ENCODE measurements at regions not wholly inside any gene's neighbourhood (a gene's known extent, or its start where the extent isn't known, plus 50 kb on each side); places are given as distances from the start of the nearest gene placed in this dataset.

GRCh38 chr22:48431536-48432315, 1395.9 kb downstream of the BRD1 start:
- Histone ChIP-seq H2AFZ (ENCODE audit: low read length) (no peak overlapping the region), H2AK5ac (ENCODE audit: low read depth, low read length) (peak overlapping the region; percentile 80), H3K27ac (replicated peaks; ENCODE audit: low read length) (no peak overlapping the region), H4K91ac (ENCODE audit: low read depth, low read length, poor library complexity) (no peak overlapping the region), H3K36me3 (replicated peaks in 1 of 2; ENCODE audit: control insufficient read depth in 2 of 2, insufficient read depth in 2 of 2, low read length in 2 of 2) (no peaks in the 10 kb centered on the region), H3K4ac (ENCODE audit: low read length) (no peak overlapping the region), H2BK120ac (ENCODE audit: low read depth, low read length) (no peak overlapping the region), H3K4me3 (ENCODE audit: low read length in 2 of 2) (no peak overlapping the region), H2BK5ac (ENCODE audit: low read length) (no peak overlapping the region), H3K9ac (ENCODE audit: low read depth, low read length, poor library complexity) (no peak overlapping the region), H3K14ac (ENCODE audit: low read length) (no peak overlapping the region), H3K23ac (ENCODE audit: low read depth, low read length, poor library complexity) (no peak overlapping the region), H2BK15ac (ENCODE audit: low read length) (peak overlapping the region; percentile 76), H3K9me3 (replicated peaks in 1 of 2; ENCODE audit: control insufficient read depth in 2 of 2, insufficient read depth in 1 of 2, low read depth in 1 of 2, low read length in 2 of 2) (peaks cover 0 to 2% of the 10 kb centered on the region in 2 donors), H2BK12ac (ENCODE audit: low read length) (no peak overlapping the region), H3K79me1 (ENCODE audit: low read depth, low read length) (no peaks in the 10 kb centered on the region), H3K27me3 (ENCODE audit: control insufficient read depth in 3 of 3, insufficient read depth in 3 of 3, low read depth in 1 of 3, low read length in 3 of 3) (peaks cover 0 to 16% (median 0%) of the 10 kb centered on the region in 3 experiments), H4K8ac (ENCODE audit: low read depth, low read length) (no peak overlapping the region), H3K18ac (ENCODE audit: low read length) (peak overlapping the region; percentile 60), H3K4me1 (ENCODE audit: control insufficient read depth in 2 of 2, insufficient read depth in 1 of 2, low read depth in 1 of 2, low read length in 2 of 2) (peaks cover 0 to 11% of the 10 kb centered on the region in 2 donors), H3K4me2 (ENCODE audit: insufficient read depth, low read length, poor library complexity, severe bottlenecking) (no peak overlapping the region)
- WGBS, 2 donors (ENCODE audit: extremely low coverage in 2 of 2, insufficient read length in 2 of 2, insufficient replicate concordance in 1 of 2): no CpG with 5 or more reads among the region's 20 CpGs
- DNase-seq (ENCODE audit: low spot score): no peak

- H2BK12ac ChIP-seq (ENCODE audit: low read length): no peak overlapping the region
- no peak overlapping the region for H3K4me2 ChIP-seq (ENCODE audit: insufficient read depth, low read length, poor library complexity, severe bottlenecking)
- H2AK5ac ChIP-seq (ENCODE audit: low read depth, low read length): no peak overlapping the region
- DNase-seq (ENCODE audit: low spot score): no peak
- no peak overlapping the region for H3K23ac ChIP-seq (ENCODE audit: low read depth, low read length, poor library complexity)
- no peak overlapping the region for H2BK15ac ChIP-seq (ENCODE audit: low read length)
- H3K18ac ChIP-seq (ENCODE audit: low read length): no peak overlapping the region
- peaks cover 0 to 14% (median 0%) of the 10 kb centered on the region in 3 experiments for H3K27me3 ChIP-seq (ENCODE audit: control insufficient read depth in 3 of 3, insufficient read depth in 3 of 3, low read depth in 1 of 3, low read length in 3 of 3)
- H3K4ac ChIP-seq (ENCODE audit: low read length): no peak overlapping the region
- no peak overlapping the region for H3K27ac ChIP-seq (replicated peaks; ENCODE audit: low read length)
- H3K9ac ChIP-seq (ENCODE audit: low read depth, low read length, poor library complexity): no peak overlapping the region
- H3K4me3 ChIP-seq (ENCODE audit: low read length in 2 of 2): no peak overlapping the region
- no peak overlapping the region for H4K91ac ChIP-seq (ENCODE audit: low read depth, low read length, poor library complexity)
- peaks cover 0 to 13% of the 10 kb centered on the region in 2 donors for H3K4me1 ChIP-seq (ENCODE audit: control insufficient read depth in 2 of 2, insufficient read depth in 1 of 2, low read depth in 1 of 2, low read length in 2 of 2)
- no peaks in the 10 kb centered on the region for H3K79me1 ChIP-seq (ENCODE audit: low read depth, low read length)
- no peak overlapping the region for H2AFZ ChIP-seq (ENCODE audit: low read length)
- H2BK5ac ChIP-seq (ENCODE audit: low read length): no peak overlapping the region
- H3K9me3 ChIP-seq (replicated peaks in 1 of 2; ENCODE audit: control insufficient read depth in 2 of 2, insufficient read depth in 1 of 2, low read depth in 1 of 2, low read length in 2 of 2): no peaks in the 10 kb centered on the region
- no peak overlapping the region for H4K8ac ChIP-seq (ENCODE audit: low read depth, low read length)
- WGBS, 2 donors (ENCODE audit: extremely low coverage in 2 of 2, insufficient read length in 2 of 2, insufficient replicate concordance in 1 of 2): no CpG with 5 or more reads among the region's 10 CpGs
- no peak overlapping the region for H2BK120ac ChIP-seq (ENCODE audit: low read depth, low read length)
- no peak overlapping the region for H3K14ac ChIP-seq (ENCODE audit: low read length)
- no peaks in the 10 kb centered on the region for H3K36me3 ChIP-seq (replicated peaks in 1 of 2; ENCODE audit: control insufficient read depth in 2 of 2, insufficient read depth in 2 of 2, low read length in 2 of 2)
Measured at GRCh38 chr22:48431014-48431413, 1396.7 kb downstream of the BRD1 start.

DNA sequence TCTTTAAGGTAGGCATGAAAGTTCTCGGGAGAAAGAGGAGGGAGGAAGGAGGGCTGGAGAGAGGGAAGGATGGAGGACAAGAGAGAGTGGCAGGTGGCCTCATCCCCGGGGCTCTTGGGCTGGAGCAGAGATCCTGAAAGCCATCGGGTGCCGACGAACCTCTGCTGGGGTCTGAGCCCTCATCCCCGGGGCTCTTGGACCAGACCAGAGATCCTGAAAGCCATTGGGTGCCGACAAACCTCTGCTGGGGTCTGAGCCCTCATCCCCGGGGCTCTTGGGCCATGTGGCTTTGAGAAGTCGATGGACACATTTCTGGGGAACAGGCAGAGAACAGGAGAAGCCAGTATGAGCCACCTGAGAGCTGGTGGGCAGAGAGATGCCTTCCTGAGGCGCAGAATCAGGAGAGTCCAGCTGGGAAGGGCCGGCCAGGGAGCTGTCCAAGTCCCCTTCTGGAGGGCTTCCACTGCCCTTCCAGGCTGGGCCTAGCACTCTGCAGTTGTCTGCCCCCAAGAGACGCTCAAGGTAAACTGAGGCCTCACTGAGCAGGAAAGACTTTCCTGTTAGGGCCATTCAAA, 1398.1 kb downstream of the BRD1 start:
- H4K91ac ChIP-seq (ENCODE audit: low read depth, low read length, poor library complexity): no peak overlapping the region

GRCh38 chr22:48428631-48429371, 1398.9 kb downstream of the BRD1 start:
- H3K9me3 ChIP-seq (replicated peaks in 1 of 2; ENCODE audit: control insufficient read depth in 2 of 2, insufficient read depth in 1 of 2, low read depth in 1 of 2, low read length in 2 of 2): no peaks in the 10 kb centered on the region
- no peak overlapping the region for H2BK12ac ChIP-seq (ENCODE audit: low read length)
- H2AK5ac ChIP-seq (ENCODE audit: low read depth, low read length): no peak overlapping the region
- DNase-seq (ENCODE audit: low spot score): no peak
- H2AFZ ChIP-seq (ENCODE audit: low read length): no peak overlapping the region
- no peak overlapping the region for H2BK5ac ChIP-seq (ENCODE audit: low read length)
- no peak overlapping the region for H4K8ac ChIP-seq (ENCODE audit: low read depth, low read length)
- no peaks in the 10 kb centered on the region for H3K36me3 ChIP-seq (replicated peaks in 1 of 2; ENCODE audit: control insufficient read depth in 2 of 2, insufficient read depth in 2 of 2, low read length in 2 of 2)
- peaks cover 0 to 14% (median 0%) of the 10 kb centered on the region in 3 experiments for H3K27me3 ChIP-seq (ENCODE audit: control insufficient read depth in 3 of 3, insufficient read depth in 3 of 3, low read depth in 1 of 3, low read length in 3 of 3)
- no peak overlapping the region for H2BK120ac ChIP-seq (ENCODE audit: low read depth, low read length)
- H3K14ac ChIP-seq (ENCODE audit: low read length): no peak overlapping the region
- H3K4me1 ChIP-seq (ENCODE audit: control insufficient read depth in 2 of 2, insufficient read depth in 1 of 2, low read depth in 1 of 2, low read length in 2 of 2): peaks cover 0 to 13% of the 10 kb centered on the region in 2 donors
- no peak overlapping the region for H4K91ac ChIP-seq (ENCODE audit: low read depth, low read length, poor library complexity)
- no peak overlapping the region for H3K23ac ChIP-seq (ENCODE audit: low read depth, low read length, poor library complexity)
- no peak overlapping the region for H2BK15ac ChIP-seq (ENCODE audit: low read length)
- WGBS, 2 donors (ENCODE audit: extremely low coverage in 2 of 2, insufficient read length in 2 of 2, insufficient replicate concordance in 1 of 2): no CpG with 5 or more reads among the region's 18 CpGs
- no peaks in the 10 kb centered on the region for H3K79me1 ChIP-seq (ENCODE audit: low read depth, low read length)
- no peak overlapping the region for H3K4me2 ChIP-seq (ENCODE audit: insufficient read depth, low read length, poor library complexity, severe bottlenecking)
- no peak overlapping the region for H3K27ac ChIP-seq (replicated peaks; ENCODE audit: low read length)
- no peak overlapping the region for H3K18ac ChIP-seq (ENCODE audit: low read length)
- H3K4me3 ChIP-seq (ENCODE audit: low read length in 2 of 2): no peak overlapping the region
- no peak overlapping the region for H3K9ac ChIP-seq (ENCODE audit: low read depth, low read length, poor library complexity)
- no peak overlapping the region for H3K4ac ChIP-seq (ENCODE audit: low read length)

More for the DNA sequence above, 1398.1 kb downstream of the BRD1 start:
- no peaks in the 10 kb centered on the region for H3K36me3 ChIP-seq (replicated peaks in 1 of 2; ENCODE audit: control insufficient read depth in 2 of 2, insufficient read depth in 2 of 2, low read length in 2 of 2)
- no peaks in the 10 kb centered on the region for H3K9me3 ChIP-seq (replicated peaks in 1 of 2; ENCODE audit: control insufficient read depth in 2 of 2, insufficient read depth in 1 of 2, low read depth in 1 of 2, low read length in 2 of 2)
- H3K4me2 ChIP-seq (ENCODE audit: insufficient read depth, low read length, poor library complexity, severe bottlenecking): no peak overlapping the region
- no peak overlapping the region for H3K14ac ChIP-seq (ENCODE audit: low read length)
- no peak overlapping the region for H3K4ac ChIP-seq (ENCODE audit: low read length)
- H3K23ac ChIP-seq (ENCODE audit: low read depth, low read length, poor library complexity): no peak overlapping the region
- no peak overlapping the region for H2AFZ ChIP-seq (ENCODE audit: low read length)
- no peak overlapping the region for H3K9ac ChIP-seq (ENCODE audit: low read depth, low read length, poor library complexity)
- H4K8ac ChIP-seq (ENCODE audit: low read depth, low read length): no peak overlapping the region
- H2BK12ac ChIP-seq (ENCODE audit: low read length): no peak overlapping the region
- H3K18ac ChIP-seq (ENCODE audit: low read length): no peak overlapping the region
- H2BK15ac ChIP-seq (ENCODE audit: low read length): no peak overlapping the region
- H3K79me1 ChIP-seq (ENCODE audit: low read depth, low read length): no peaks in the 10 kb centered on the region
- no CpG with 5 or more reads among the region's 12 CpGs for WGBS, 2 donors (ENCODE audit: extremely low coverage in 2 of 2, insufficient read length in 2 of 2, insufficient replicate concordance in 1 of 2)
- no peak overlapping the region for H2AK5ac ChIP-seq (ENCODE audit: low read depth, low read length)
- no peak overlapping the region for H3K27ac ChIP-seq (replicated peaks; ENCODE audit: low read length)
- no peak overlapping the region for H2BK5ac ChIP-seq (ENCODE audit: low read length)
- no peak overlapping the region for H2BK120ac ChIP-seq (ENCODE audit: low read depth, low read length)
- H3K4me3 ChIP-seq (ENCODE audit: low read length in 2 of 2): no peak overlapping the region
- H3K4me1 ChIP-seq (ENCODE audit: control insufficient read depth in 2 of 2, insufficient read depth in 1 of 2, low read depth in 1 of 2, low read length in 2 of 2): peaks cover 0 to 13% of the 10 kb centered on the region in 2 donors
- H3K27me3 ChIP-seq (ENCODE audit: control insufficient read depth in 3 of 3, insufficient read depth in 3 of 3, low read depth in 1 of 3, low read length in 3 of 3): peaks cover 0 to 14% (median 0%) of the 10 kb centered on the region in 3 experiments
- DNase-seq (ENCODE audit: low spot score): no peak
